ENCODE measurements at regions not wholly inside any gene's neighbourhood (a gene's known extent, or its start where the extent isn't known, plus 50 kb on each side); places are given as distances from the start of the nearest gene placed in this dataset.

DNA sequence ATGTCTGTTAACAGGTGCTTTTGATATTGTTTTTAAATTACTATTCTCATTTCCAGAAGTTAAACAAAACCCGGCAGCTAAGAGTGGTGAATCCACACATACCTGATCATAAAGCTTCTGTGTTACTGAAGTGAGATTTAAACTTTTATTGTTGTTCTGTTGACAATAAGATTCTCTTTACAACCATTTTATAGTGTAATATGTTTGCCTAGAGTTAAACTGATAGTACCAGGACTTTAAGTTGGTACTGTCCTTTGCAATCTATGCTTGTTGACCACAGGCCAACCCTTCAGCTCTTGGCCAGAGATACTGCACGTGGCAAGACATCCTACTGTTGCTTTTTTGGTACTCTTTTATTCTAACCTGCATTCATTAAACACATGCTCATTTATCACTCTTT, 806.2 kb downstream of the MTRR start:
- DNase-seq = no peak

- no peak for DNase-seq
Measured at GRCh38 chr5:8676695-8677094, 807.7 kb downstream of the MTRR start.

GRCh38 chr5:8682381-8682780, 813.4 kb downstream of the MTRR start:
- no peak for DNase-seq

GRCh38 chr5:8683496-8683895, 814.5 kb downstream of the MTRR start:
- DNase-seq = peak; percentile 86 to 97

DNA sequence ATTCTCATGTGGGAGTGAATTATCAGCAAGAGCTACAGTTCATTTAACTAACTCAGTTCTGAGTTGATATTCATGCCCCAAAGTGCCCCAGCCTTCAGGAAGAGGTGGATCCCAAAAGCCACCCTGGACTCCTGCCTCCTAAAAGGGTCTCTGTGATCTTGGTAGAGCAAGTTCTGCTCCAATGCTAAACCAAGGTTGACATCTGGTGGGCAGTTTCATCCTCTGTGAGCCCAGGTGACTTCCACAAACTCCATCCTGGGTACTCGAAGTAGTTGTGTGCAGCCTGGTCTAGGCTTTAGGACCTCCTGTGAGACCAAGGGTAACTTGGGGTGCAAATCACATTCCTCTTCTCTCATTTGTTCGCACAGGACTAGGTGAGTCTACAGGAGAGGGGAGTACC, 816.8 kb downstream of the MTRR start:
- peak; percentile 62 to 82 for DNase-seq

GRCh38 chr5:8686707-8687106, 817.8 kb downstream of the MTRR start:
- no peak for DNase-seq

DNA sequence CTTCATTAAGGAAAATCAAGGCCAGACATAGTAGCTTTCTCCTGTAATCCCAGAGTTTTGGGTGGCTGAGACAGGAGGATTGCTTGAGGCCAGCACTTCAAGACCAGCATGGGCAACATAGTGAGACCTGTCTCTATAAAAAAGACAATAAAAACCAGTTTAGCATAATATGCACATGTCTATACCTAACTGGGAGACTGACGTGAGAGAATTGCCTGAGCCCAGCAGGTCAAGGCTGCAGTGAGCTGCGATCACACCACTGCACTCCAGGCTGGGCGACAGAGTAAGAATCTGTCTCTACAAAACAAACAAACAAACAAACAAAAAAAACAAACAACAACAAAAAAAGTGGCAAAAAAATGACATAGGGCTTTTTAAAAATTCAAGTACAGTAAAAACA, 820.8 kb downstream of the MTRR start:
- DNase-seq = no peak

- DNase-seq = no peak
Measured at GRCh38 chr5:8691221-8691620, 822.3 kb downstream of the MTRR start.

DNA sequence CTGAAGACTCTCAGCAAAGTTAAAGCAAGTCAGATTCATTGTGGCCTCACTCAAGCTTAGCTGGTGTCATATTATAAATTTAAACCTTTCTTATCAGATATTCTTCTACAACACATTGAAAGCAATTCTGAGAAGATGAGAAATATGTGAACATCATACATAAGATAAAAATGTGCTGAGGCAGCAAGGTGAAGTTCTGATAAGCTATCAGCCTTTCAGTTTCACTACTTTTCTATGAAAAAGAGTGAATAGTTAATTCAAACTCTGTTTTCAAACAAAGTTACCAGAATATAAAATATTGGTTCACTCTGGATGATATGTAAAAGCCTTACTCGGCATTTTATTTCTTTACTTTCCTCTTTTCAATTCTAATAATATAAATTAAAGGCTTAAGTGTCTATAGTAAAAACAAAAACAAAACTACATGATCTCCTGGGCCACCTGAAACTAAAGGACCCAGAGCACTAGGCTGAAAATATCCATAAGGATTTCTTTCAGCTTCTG, 824.4 kb downstream of the MTRR start:
- DNase-seq = no peak

- no peak for DNase-seq
Measured at GRCh38 chr5:8694545-8694944, 825.6 kb downstream of the MTRR start.

GRCh38 chr5:8695902-8696845, 827.2 kb downstream of the MTRR start:
- no peak for DNase-seq

- DNase-seq = no peak
Measured at GRCh38 chr5:8700222-8700621, 831.3 kb downstream of the MTRR start.

- no peak for DNase-seq
Measured at GRCh38 chr5:8700671-8701070, 831.7 kb downstream of the MTRR start.

- no peak for DNase-seq
Measured at GRCh38 chr5:8701251-8701650, 832.3 kb downstream of the MTRR start.

- no peak for DNase-seq
Measured at GRCh38 chr5:8710426-8710930, 835.4 kb downstream of the SEMA5A start.

DNA sequence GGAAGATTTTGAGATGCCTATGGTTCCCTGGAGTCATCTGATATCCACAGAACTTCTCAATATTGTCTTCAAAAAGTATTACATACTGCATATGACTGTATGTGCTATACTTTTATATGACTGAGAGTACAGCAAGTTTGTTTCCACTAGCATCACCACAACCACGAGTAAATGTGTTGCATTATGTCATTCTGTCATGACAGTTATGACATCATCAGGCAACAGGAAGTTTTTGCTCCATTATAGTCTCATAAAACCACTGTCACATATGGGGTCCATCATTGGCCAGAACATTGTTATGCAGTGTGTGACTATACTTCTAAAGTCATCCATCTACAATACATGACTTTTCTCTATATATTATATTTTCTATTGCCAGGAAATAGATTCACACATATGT, 831.7 kb downstream of the SEMA5A start:
- DNase-seq = no peak

DNA sequence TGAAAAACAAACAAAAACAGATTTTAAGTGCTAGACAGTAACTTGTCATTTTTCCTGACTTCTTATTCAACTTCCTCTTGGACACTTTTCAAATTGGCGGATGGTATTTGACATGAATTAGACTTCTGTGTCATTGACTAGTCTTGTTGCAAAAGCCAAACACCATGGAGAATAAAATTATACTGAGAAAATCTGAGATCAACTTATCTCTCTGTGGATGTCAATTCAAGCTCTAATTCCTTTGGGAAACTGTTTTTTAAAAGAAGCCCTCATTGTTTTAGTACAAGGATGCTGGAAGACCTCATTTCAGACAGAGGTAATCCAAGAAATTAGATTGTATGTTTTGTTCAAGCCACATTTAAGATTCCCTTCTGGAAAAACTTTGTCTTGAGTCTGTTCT, 831.0 kb downstream of the SEMA5A start:
- DNase-seq = no peak

- no peak for DNase-seq
Measured at GRCh38 chr5:8719796-8720195, 826.1 kb downstream of the SEMA5A start.

- no peak for DNase-seq
Measured at GRCh38 chr5:8720506-8720905, 825.4 kb downstream of the SEMA5A start.

- DNase-seq = no peak
Measured at GRCh38 chr5:8721536-8721935, 824.3 kb downstream of the SEMA5A start.

DNA sequence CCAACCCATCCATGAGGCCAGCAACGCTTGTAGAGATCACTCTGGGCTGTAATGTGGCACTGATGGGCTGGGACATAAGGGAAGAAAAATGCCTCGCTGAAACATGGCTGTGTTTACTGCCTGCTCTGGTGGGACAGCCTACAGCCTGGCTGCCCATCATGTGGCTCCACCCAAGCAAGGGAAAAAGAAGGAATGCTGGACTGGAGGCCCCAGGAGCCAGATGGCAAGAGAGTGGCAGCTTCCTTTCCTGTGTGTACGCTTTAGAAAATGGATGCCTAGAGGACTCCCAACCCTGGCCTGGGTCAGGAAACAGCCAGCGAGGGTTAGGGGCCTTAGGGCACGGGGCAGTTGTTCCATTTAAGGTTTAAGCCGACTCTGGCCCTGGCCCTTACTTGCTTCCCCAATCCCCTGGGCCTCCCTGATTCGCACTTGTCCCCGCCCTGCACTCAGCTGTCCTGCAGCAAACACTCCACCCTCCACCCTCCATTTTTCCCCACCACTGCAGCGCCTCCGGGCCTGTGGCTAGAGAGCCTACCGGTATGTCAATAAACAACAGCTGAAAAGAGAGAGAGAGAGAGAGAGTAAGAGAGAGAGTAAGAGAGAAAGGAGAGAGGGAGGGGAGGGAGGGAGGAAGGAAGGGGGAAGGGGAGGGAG, 819.4 kb downstream of the SEMA5A start:
- no peak for DNase-seq

DNA sequence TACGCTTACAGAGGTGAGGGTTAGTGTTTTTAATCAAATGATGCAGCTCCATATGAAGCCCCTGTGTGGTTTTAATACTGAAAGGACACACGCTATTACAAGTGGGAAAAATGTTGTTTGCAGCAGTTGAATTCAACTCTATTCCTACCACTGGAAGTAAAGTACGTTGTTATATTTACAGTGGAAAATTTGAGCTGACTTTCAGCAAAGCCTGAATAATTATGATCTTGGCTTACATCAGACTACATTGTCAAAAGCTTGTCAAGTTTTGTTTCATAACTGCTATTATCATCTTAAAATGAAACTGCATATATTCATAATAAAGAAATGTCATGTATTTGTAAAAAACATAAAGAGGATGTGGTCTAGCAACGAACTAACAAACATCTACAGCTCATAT, 818.5 kb downstream of the SEMA5A start:
- no peak for DNase-seq

DNA sequence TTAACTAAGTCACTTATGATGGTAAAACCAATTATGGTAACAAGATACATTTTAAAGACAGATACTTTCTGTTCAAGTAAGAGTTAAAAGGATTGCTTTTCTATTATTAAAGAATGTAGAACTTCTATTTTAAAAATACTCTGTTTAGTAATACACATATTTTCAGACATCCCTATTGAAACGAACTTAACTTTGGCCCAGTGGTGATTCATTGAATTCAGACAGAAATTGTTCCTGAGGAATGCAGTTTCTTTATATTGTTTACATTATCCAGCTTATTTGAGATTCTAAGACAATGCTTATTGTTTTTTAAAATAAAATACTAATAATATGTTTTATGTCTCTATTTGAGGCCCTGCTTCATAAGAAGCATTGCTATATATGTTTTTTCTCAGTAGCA, 816.4 kb downstream of the SEMA5A start:
- no peak for DNase-seq

- no peak for DNase-seq
Measured at GRCh38 chr5:8730194-8730593, 815.7 kb downstream of the SEMA5A start.
